Common myeloid progenitor, CD34-positive (primary cell): ENCODE measurements at regions not wholly inside any gene's neighbourhood (a gene's known extent, or its start where the extent isn't known, plus 50 kb on each side); places are given as distances from the start of the nearest gene placed in this dataset.

Experiments used
- CTCF ChIA-PET: fragments of 350-600 bp; sonication (Branson Sonifier 250); formaldehyde crosslinking; loops from one replicate; lab custom pipeline; 2021; ENCODE audit warnings: antibody characterized with exemption; lab: Charles Lee
- POLR2A ChIA-PET: fragments of 350-600 bp; sonication (Branson Sonifier 250); formaldehyde crosslinking; loops from one replicate; lab custom pipeline; 2021; ENCODE audit warnings: antibody characterized with exemption; lab: Charles Lee
- DNase-seq, 3 donors: peaks; one replicate each; pipeline versions ENCODE4 v3.0.0 to v3.0.0-alpha.2; 2013
- H3K27ac ChIP-seq, 2 experiments: 1 replicate in 1 of 2; 2 replicates in 1 of 2; pipeline ENCODE4 v1.7.0; 2013; ENCODE audit warnings: inconsistent platforms in 2 of 2, low read length in 2 of 2, mild to moderate bottlenecking in 2 of 2, low read depth in 1 of 2, moderate library complexity in 1 of 2; ENCODE audit not compliant: severe bottlenecking in 2 of 2, insufficient read depth in 1 of 2, poor library complexity in 1 of 2
- H3K27me3 ChIP-seq, 5 experiments: replicated peaks in 2 of 5; 1 replicate in 3 of 5; 2 replicates in 2 of 5; pipeline versions ENCODE4 v1.6.1 to v1.7.0; 2013; ENCODE audit warnings: low read length in 4 of 5, mild to moderate bottlenecking in 2 of 5, moderate library complexity in 2 of 5, inconsistent platforms in 1 of 5; ENCODE audit not compliant: insufficient read depth in 5 of 5, control insufficient read depth in 4 of 5
- H3K36me3 ChIP-seq, 4 experiments: 1 replicate in 2 of 4; 2 replicates in 2 of 4; pipeline versions ENCODE4 v1.6.1 to v1.7.0; 2013; ENCODE audit warnings: low read length in 3 of 4, control low read depth in 1 of 4, mild to moderate bottlenecking in 1 of 4; ENCODE audit not compliant: control insufficient read depth in 4 of 4, insufficient read depth in 4 of 4
- H3K4me1 ChIP-seq, 4 experiments: 1 replicate in 3 of 4; 2 replicates in 1 of 4; pipeline versions ENCODE4 v1.6.1 to v1.7.1; 2013; ENCODE audit warnings: low read length in 3 of 4, mild to moderate bottlenecking in 3 of 4, control low read depth in 1 of 4, inconsistent platforms in 1 of 4, moderate library complexity in 1 of 4; ENCODE audit not compliant: control insufficient read depth in 4 of 4, insufficient read depth in 4 of 4; ENCODE audit errors: control extremely low read depth in 1 of 4
- H3K4me3 ChIP-seq, 7 experiments: 1 replicate in 4 of 7; 2 replicates in 3 of 7; pipeline versions ENCODE4 v1.5.1 to v1.7.0; 2013; ENCODE audit warnings: mild to moderate bottlenecking in 7 of 7, low read length in 6 of 7, moderate library complexity in 6 of 7, inconsistent platforms in 2 of 7, low read depth in 2 of 7, control low read depth in 1 of 7; ENCODE audit not compliant: insufficient read depth in 4 of 7, control insufficient read depth in 1 of 7; ENCODE audit errors: extremely low read depth in 1 of 7
- H3K9me3 ChIP-seq, 5 experiments: 1 replicate in 4 of 5; 2 replicates in 1 of 5; pipeline versions ENCODE4 v1.6.1 to v1.7.1; 2013; ENCODE audit warnings: low read length in 4 of 5, mild to moderate bottlenecking in 2 of 5, inconsistent platforms in 1 of 5, low read depth in 1 of 5, moderate library complexity in 1 of 5; ENCODE audit not compliant: control insufficient read depth in 4 of 5, insufficient read depth in 2 of 5; ENCODE audit errors: control extremely low read depth in 1 of 5
- WGBS: methylation state at CpG from one replicate; pipeline ENCODE4 v1.1.5; 2013; ENCODE audit not compliant: insufficient coverage; 5-methylcytosine and 5-hydroxymethylcytosine counted together

GRCh38 chr5:135641319-135641718 is 62.5 kb upstream of the CXCL14 start:
- 100% methylated on average over 1 of the region's 1 CpG for WGBS
- no peak overlapping the region for H3K27ac ChIP-seq
- H3K27me3 ChIP-seq, result peaks cover 0 to 6% (median 0%) of the 10 kb centered on the region in 5 experiments
- H3K36me3 ChIP-seq, result no peaks in the 10 kb centered on the region
- ChIA-PET POLR2A (no interaction called here), CTCF (no interaction called here)
- no peak overlapping the region for H3K4me3 ChIP-seq
- peaks cover 0 to 6% (median 4%) of the 10 kb centered on the region in 4 experiments for H3K4me1 ChIP-seq
- H3K9me3 ChIP-seq, result peaks cover 0 to 2% (median 0%) of the 10 kb centered on the region in 5 experiments
- DNase-seq, result no peak

GRCh38 chr5:135635451-135635850 is 56.7 kb upstream of the CXCL14 start:
- 93% methylated on average over 5 of the region's 5 CpGs for WGBS
- Histone ChIP-seq H3K9me3 (peaks cover 0 to 2% (median 0%) of the 10 kb centered on the region in 5 experiments), H3K36me3 (no peaks in the 10 kb centered on the region), H3K27me3 (peaks cover 0 to 11% (median 0%) of the 10 kb centered on the region in 5 experiments), H3K27ac (no peak overlapping the region), H3K4me1 (no peaks in the 10 kb centered on the region), H3K4me3 (no peak overlapping the region)
- ChIA-PET CTCF (interaction anchor here (0.6 kb wide), 1 partner anchor 990 kb away, joined by 3 read pairs; no protein-coding TSS in a partner anchor), POLR2A (no interaction called here)
- DNase-seq, result no peak

DNA sequence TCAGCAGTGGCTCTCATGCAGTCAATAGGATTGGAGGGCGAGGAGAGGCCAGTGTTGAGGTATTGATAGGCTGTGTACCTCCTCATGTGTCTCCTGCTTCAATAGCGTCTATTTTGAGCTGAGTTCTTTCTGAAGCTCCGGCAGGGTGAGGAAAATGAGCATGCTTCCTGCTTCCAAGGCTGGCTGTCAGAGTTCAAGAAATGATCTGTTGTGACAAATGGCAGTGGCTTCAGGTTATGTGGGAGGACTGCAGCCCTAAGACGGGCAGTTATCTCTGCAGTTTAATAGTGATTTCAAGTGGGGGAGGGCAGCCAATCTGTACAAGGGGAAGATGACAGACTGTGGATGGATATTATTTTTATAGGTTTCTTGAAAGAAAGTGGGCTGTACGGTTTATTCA is 54.0 kb upstream of the CXCL14 start:
- ChIA-PET POLR2A (no interaction called here), CTCF (no interaction called here)
- Histone ChIP-seq H3K9me3 (no peaks in the 10 kb centered on the region), H3K27me3 (peaks cover 0 to 12% (median 0%) of the 10 kb centered on the region in 5 experiments), H3K27ac (no peak overlapping the region), H3K4me1 (no peaks in the 10 kb centered on the region), H3K36me3 (no peaks in the 10 kb centered on the region), H3K4me3 (no peak overlapping the region)
- 91% methylated on average over 4 of the region's 5 CpGs for whole genome bisulfite sequencing
- no peak for DNase-seq

DNA sequence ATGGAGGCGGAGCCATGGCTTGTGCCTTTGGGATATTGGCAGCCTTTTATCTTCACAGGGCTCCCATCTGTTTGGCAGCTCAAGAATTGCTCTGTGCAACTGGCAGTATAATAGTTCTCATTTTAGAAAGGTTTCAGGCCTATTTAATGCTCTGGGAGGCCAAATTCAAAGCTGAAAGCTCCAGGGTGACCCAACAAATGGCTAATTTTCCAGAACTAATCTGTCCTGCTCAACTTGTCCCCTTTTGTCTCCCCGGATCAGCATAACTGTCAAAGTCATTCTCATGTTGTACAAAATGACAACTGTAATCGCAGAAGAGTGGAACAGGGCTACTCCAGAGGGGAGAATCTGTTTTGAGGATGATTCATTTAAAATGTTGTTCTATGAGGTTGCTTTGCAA is 52.6 kb upstream of the CXCL14 start:
- no peak for DNase-seq
- 100% methylated on average over 3 of the region's 3 CpGs for WGBS
- H3K9me3 ChIP-seq, result no peaks in the 10 kb centered on the region
- no peaks in the 10 kb centered on the region for H3K36me3 ChIP-seq
- CTCF ChIA-PET, result no interaction called here
- no peak overlapping the region for H3K27ac ChIP-seq
- peaks cover 0 to 8% (median 0%) of the 10 kb centered on the region in 5 experiments for H3K27me3 ChIP-seq
- POLR2A ChIA-PET, result no interaction called here
- H3K4me1 ChIP-seq, result no peaks in the 10 kb centered on the region
- H3K4me3 ChIP-seq, result no peak overlapping the region

DNA sequence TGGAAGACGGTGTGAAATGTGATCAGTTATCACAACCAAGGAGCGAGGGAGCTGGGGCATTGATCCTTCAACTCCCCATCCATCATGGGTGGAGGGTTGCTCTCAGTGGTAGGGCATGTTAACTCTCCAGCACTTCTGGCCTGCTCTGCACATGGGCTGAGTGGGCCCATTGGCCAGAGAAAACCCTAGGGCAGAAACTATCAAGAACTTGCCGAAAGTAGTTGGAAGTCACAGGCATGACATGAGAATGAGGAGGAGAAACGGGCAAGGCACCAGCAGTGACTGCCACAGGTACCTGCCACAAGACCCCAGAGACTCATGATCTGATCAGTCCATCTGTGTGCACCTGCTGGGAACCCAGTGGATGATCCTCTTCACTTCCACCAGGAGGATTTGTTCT is 50.9 kb upstream of the CXCL14 start:
- Histone ChIP-seq H3K27ac (no peak overlapping the region), H3K36me3 (no peaks in the 10 kb centered on the region), H3K27me3 (peaks cover 0 to 7% (median 0%) of the 10 kb centered on the region in 5 experiments), H3K4me1 (no peaks in the 10 kb centered on the region), H3K4me3 (no peak overlapping the region), H3K9me3 (no peaks in the 10 kb centered on the region)
- ChIA-PET POLR2A (no interaction called here), CTCF (no interaction called here)
- 93% methylated on average over 4 of the region's 4 CpGs for WGBS
- no peak for DNase-seq

DNA sequence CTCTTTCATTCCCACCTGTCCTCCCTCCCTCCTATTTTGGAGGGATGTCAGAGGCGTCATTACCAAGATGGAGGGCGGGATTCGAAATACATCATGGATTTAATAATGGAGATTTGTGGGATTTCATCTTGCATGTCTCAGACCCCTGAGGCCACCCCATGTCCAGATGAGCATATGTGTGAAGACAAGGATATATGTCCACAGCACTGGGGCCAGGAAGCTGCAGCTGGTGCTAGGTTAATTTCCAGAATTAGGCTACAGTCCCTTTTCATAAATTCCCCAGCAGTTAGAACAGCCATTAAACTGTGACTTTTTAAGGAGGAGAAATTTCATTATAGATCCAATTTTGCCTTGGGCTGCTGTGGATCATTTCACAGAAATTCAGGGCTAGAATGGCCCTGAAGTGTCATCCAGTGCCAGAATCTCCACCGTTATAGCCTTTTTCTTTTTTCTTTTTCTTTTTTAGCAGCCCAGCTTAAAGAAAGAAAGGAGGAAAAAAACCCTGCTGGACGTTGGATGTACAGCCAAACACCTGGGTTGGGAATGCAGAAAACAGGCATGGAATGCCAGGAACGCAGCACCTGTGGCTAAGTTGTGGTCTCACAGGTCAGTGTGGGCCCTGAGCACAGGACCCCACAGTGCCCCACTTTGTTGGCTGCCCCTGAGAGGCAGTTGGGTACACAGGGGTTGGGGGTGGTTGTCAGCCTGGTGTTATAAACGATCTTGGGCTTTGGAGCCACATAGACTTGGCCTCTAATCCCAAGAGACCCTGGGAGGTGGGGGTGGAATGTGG is 50.2 kb upstream of the CXCL14 start:
- WGBS, result 88% methylated on average over 4 of the region's 7 CpGs
- CTCF ChIA-PET, result no interaction called here
- no peaks in the 10 kb centered on the region for H3K36me3 ChIP-seq
- H3K27ac ChIP-seq, result no peak overlapping the region
- peaks cover 0 to 7% (median 0%) of the 10 kb centered on the region in 5 experiments for H3K27me3 ChIP-seq
- no peak for DNase-seq
- H3K9me3 ChIP-seq, result no peaks in the 10 kb centered on the region
- no peaks in the 10 kb centered on the region for H3K4me1 ChIP-seq
- POLR2A ChIA-PET, result no interaction called here
- H3K4me3 ChIP-seq, result no peak overlapping the region
